Endothelial cell of umbilical vein (primary cell): ENCODE measurements at regions not wholly inside any gene's neighbourhood (a gene's known extent, or its start where the extent isn't known, plus 50 kb on each side); places are given as distances from the start of the nearest gene placed in this dataset.

Source experiments
- CTCF ChIP-seq, 2 donors: IDR thresholded peaks; 1 replicate in 1 of 2; 2 replicates in 1 of 2; pipeline ENCODE4 v1.5.1; 2011; ENCODE audit warnings: low read length in 2 of 2, mild to moderate bottlenecking in 2 of 2, moderate library complexity in 2 of 2, control low read depth in 1 of 2, inconsistent platforms in 1 of 2, low read depth in 1 of 2; ENCODE audit not compliant: insufficient read depth in 1 of 2; ENCODE audit errors: extremely low read depth in 1 of 2
- MYC ChIP-seq: IDR thresholded peaks from one replicate; pipeline ENCODE4 v1.6.1; 2011; ENCODE audit warnings: mild to moderate bottlenecking, low read depth, low read length
- POLR2AphosphoS5 ChIP-seq: IDR thresholded peaks from 2 replicates; pipeline ENCODE4 v1.6.1; 2012; ENCODE audit warnings: low read depth, mild to moderate bottlenecking, control low read depth, low read length, moderate library complexity; ENCODE audit not compliant: insufficient read depth

GRCh38 chr10:94277450-94277849, 85.3 kb downstream of the NOC3L start:
- TF ChIP-seq CTCF (IDR thresholded peaks at IDR 0.05; ENCODE audit: extremely low read depth in 1 of 2, insufficient read depth in 1 of 2, low read depth in 1 of 2, low read length in 2 of 2) = no peak
- no peak for TF ChIP-seq POLR2AphosphoS5
- TF ChIP-seq MYC = no peak
